Thyroid gland (tissue), 4 donors: ENCODE measurements at regions not wholly inside any gene's neighbourhood (a gene's known extent, or its start where the extent isn't known, plus 50 kb on each side); places are given as distances from the start of the nearest gene placed in this dataset.

Source experiments
- POLR2A ChIP-seq, 2 donors: fragments of 450-650 bp; IDR thresholded peaks; one replicate each; pipeline ENCODE4 v1.6.1; 2017; ENCODE audit warnings: antibody characterized with exemption in 2 of 2, mild to moderate bottlenecking in 2 of 2, moderate library complexity in 1 of 2
- TF ChIP-seq, protein P1 (sequence below), 6 experiments: fragments of 200-600 bp in 3 of 6; fragments of 450-650 bp in 3 of 6; sonication (generic) in 3 of 6; IDR thresholded peaks; one replicate each; pipeline ENCODE4 v1.5.1; 2016 to 2019; ENCODE audit warnings: antibody characterized with exemption in 6 of 6, mild to moderate bottlenecking in 2 of 6, inconsistent platforms in 1 of 6, moderate library complexity in 1 of 6

DNA sequence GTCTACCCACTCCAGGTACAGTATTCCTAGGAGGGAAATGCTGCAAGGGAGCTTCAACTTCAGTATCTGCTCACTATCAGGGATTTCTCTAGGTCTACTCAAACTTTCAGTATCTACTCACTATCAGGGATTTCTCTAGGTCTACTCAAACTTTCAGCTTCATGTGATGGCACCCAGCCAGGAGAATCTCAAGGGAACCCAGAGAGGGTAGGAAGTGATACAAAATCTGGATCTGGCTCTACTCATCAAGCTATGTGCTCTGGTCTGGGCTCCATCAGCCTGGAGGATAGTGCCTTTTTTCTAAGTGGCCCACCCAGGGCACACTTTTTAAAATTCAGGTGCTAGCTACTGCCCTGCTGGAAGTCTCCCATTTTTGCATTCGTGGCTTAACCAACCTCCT lies 52.3 kb upstream of the FNDC3A start:
- TF ChIP-seq, protein P1, sequence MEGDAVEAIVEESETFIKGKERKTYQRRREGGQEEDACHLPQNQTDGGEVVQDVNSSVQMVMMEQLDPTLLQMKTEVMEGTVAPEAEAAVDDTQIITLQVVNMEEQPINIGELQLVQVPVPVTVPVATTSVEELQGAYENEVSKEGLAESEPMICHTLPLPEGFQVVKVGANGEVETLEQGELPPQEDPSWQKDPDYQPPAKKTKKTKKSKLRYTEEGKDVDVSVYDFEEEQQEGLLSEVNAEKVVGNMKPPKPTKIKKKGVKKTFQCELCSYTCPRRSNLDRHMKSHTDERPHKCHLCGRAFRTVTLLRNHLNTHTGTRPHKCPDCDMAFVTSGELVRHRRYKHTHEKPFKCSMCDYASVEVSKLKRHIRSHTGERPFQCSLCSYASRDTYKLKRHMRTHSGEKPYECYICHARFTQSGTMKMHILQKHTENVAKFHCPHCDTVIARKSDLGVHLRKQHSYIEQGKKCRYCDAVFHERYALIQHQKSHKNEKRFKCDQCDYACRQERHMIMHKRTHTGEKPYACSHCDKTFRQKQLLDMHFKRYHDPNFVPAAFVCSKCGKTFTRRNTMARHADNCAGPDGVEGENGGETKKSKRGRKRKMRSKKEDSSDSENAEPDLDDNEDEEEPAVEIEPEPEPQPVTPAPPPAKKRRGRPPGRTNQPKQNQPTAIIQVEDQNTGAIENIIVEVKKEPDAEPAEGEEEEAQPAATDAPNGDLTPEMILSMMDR (IDR thresholded peaks at IDR 0.05) = no peak
- TF ChIP-seq POLR2A (IDR thresholded peaks at IDR 0.05) = no peak
